ENCODE measurements at regions not wholly inside any gene's neighbourhood (a gene's known extent, or its start where the extent isn't known, plus 50 kb on each side); places are given as distances from the start of the nearest gene placed in this dataset.

- TF ChIP-seq EZH2 (IDR thresholded peaks at IDR 0.05; ENCODE audit: low read length, unreplicated experiment) (no peak), CTCF (conservative IDR thresholded peaks at IDR 0.05; ENCODE audit: low read depth, low read length) (no peak), EZH2phosphoT487 (IDR thresholded peaks at IDR 0.05; ENCODE audit: borderline replicate concordance, low read length) (no peak)
Measured at GRCh38 chr13:44855860-44856259, 133.4 kb downstream of the NUFIP1 start.

Measured in PC-3 (cell line).